Neural cell (in vitro differentiated cells): ENCODE measurements at regions not wholly inside any gene's neighbourhood (a gene's known extent, or its start where the extent isn't known, plus 50 kb on each side); places are given as distances from the start of the nearest gene placed in this dataset.

Experiments
- H2AFZ ChIP-seq: fragments of 200-600, 300-800 bp; sonication (generic), shearing (Covaris generic); 2 replicates; pipeline ENCODE4 v1.6.0; 2014; ENCODE audit warnings: low read depth, mild to moderate bottlenecking, antibody characterized with exemption, low read length, moderate library complexity
- H3F3A ChIP-seq: fragments of 200-600 bp; shearing (Covaris generic); 2 replicates; pipeline ENCODE4 v1.6.1; 2016; ENCODE audit warnings: mild to moderate bottlenecking, moderate library complexity, mixed read lengths, antibody characterized with exemption, low read length; ENCODE audit not compliant: insufficient read depth, poor library complexity, severe bottlenecking
- H3K27ac ChIP-seq: fragments of 200-600, 300-800 bp; sonication (generic), shearing (Covaris generic); 2 replicates; pipeline ENCODE4 v1.5.1; 2014; ENCODE audit warnings: mild to moderate bottlenecking, low read length, moderate library complexity
- H3K27me3 ChIP-seq: fragments of 300-800, 200-600 bp; sonication (generic), shearing (Covaris generic); 2 replicates; pipeline ENCODE4 v1.6.0; 2014; ENCODE audit warnings: mild to moderate bottlenecking, low read depth, low read length, moderate library complexity; ENCODE audit not compliant: insufficient read depth
- H3K36me3 ChIP-seq: fragments of 300-800, 200-600 bp; sonication (generic), shearing (Covaris generic); 2 replicates; pipeline ENCODE4 v1.5.1; 2014; ENCODE audit warnings: mild to moderate bottlenecking, antibody characterized with exemption, low read length, moderate library complexity; ENCODE audit not compliant: insufficient read depth
- H3K4me2 ChIP-seq: fragments of 300-800, 200-600 bp; sonication (generic), shearing (Covaris generic); 2 replicates; pipeline ENCODE4 v1.6.0; 2014; ENCODE audit warnings: mild to moderate bottlenecking, low read length
- H3K4me3 ChIP-seq: fragments of 300-800, 200-600 bp; sonication (generic), shearing (Covaris generic); 2 replicates; pipeline ENCODE4 v1.5.1; 2014; ENCODE audit warnings: mild to moderate bottlenecking, low read length, moderate library complexity
- H3K79me2 ChIP-seq: fragments of 200-600 bp; shearing (Covaris generic); replicated peaks from 2 replicates; pipeline ENCODE4 v1.6.0; 2014; ENCODE audit warnings: mild to moderate bottlenecking, low read length, moderate library complexity; ENCODE audit not compliant: insufficient read depth
- H3K9ac ChIP-seq: fragments of 300-800, 200-600 bp; sonication (generic), shearing (Covaris generic); 2 replicates; pipeline ENCODE4 v1.6.1; 2016; ENCODE audit warnings: mild to moderate bottlenecking, low read length, mixed read lengths
- H3K9me2 ChIP-seq: fragments of 200-600 bp; shearing (Covaris generic); 2 replicates; pipeline ENCODE4 v1.6.1; 2016; ENCODE audit warnings: mild to moderate bottlenecking, low read length, mixed read lengths; ENCODE audit not compliant: insufficient read depth
- H3K9me3 ChIP-seq: fragments of 200-600, 300-800 bp; sonication (generic), shearing (Covaris generic); 2 replicates; pipeline ENCODE4 v1.6.1; 2016; ENCODE audit warnings: mild to moderate bottlenecking, mixed run types, low read length, moderate library complexity, mixed read lengths
- H4K20me1 ChIP-seq: fragments of 200-600 bp; shearing (Covaris generic); 2 replicates; pipeline ENCODE4 v1.6.1; 2016; ENCODE audit warnings: mild to moderate bottlenecking, mixed run types; ENCODE audit not compliant: insufficient read depth
- CTCF ChIP-seq: fragments of 450-650 bp; IDR thresholded peaks from 2 replicates; pipeline ENCODE4 v1.5.1; 2014; ENCODE audit warnings: antibody characterized with exemption, mild to moderate bottlenecking, moderate library complexity; ENCODE audit not compliant: poor library complexity, severe bottlenecking
- EP300 ChIP-seq: fragments of 450-650 bp; conservative IDR thresholded peaks from 2 replicates; pipeline ENCODE4 v1.6.1; 2014; ENCODE audit warnings: antibody characterized with exemption, mild to moderate bottlenecking, moderate library complexity; ENCODE audit not compliant: poor library complexity, severe bottlenecking
- EZH2 ChIP-seq: fragments of 200-600, 300-800 bp; shearing (Covaris generic), sonication (generic); IDR thresholded peaks from 2 replicates; pipeline ENCODE4 v1.6.1; 2014; ENCODE audit warnings: antibody characterized with exemption, low read length, borderline replicate concordance, mild to moderate bottlenecking; ENCODE audit not compliant: insufficient read depth, poor library complexity, severe bottlenecking
- MXI1 ChIP-seq: fragments of 450-650 bp; conservative IDR thresholded peaks from 2 replicates; pipeline ENCODE4 v1.6.1; 2014; ENCODE audit warnings: antibody characterized with exemption, mild to moderate bottlenecking; ENCODE audit not compliant: poor library complexity, severe bottlenecking
- POLR2AphosphoS5 ChIP-seq: IDR thresholded peaks from 2 replicates; pipeline ENCODE4 v1.6.1; 2012
- RAD21 ChIP-seq: fragments of 450-650 bp; conservative IDR thresholded peaks from 2 replicates; pipeline ENCODE4 v1.6.1; 2014; ENCODE audit warnings: antibody characterized with exemption, mild to moderate bottlenecking, moderate library complexity
- REST ChIP-seq: IDR thresholded peaks from 2 replicates; pipeline ENCODE4 v1.6.1; 2012; ENCODE audit warnings: borderline replicate concordance
- SMC3 ChIP-seq: fragments of 450-650 bp; conservative IDR thresholded peaks from 2 replicates; pipeline ENCODE4 v1.6.1; 2014; ENCODE audit warnings: antibody characterized with exemption, mild to moderate bottlenecking, moderate library complexity; ENCODE audit not compliant: poor library complexity
- TAF1 ChIP-seq: IDR thresholded peaks from 2 replicates; pipeline ENCODE4 v1.6.1; 2012; ENCODE audit warnings: low read depth

- Histone ChIP-seq H3K4me3 (no peak overlapping the region), H3K9me2 (no peaks in the 10 kb centered on the region), H3K36me3 (no peaks in the 10 kb centered on the region), H3K4me2 (no peak overlapping the region), H3K9ac (no peak overlapping the region), H4K20me1 (no peaks in the 10 kb centered on the region), H3K9me3 (no peaks in the 10 kb centered on the region), H3K27ac (no peak overlapping the region), H3K79me2 (no peaks in the 10 kb centered on the region), H3K27me3 (no peaks in the 10 kb centered on the region), H2AFZ (no peak overlapping the region), H3F3A (no peaks in the 10 kb centered on the region)
- no peak for TF ChIP-seq SMC3
- no peak for TF ChIP-seq EP300
- no peak for TF ChIP-seq POLR2AphosphoS5
- TF ChIP-seq TAF1 = no peak
- no peak for TF ChIP-seq MXI1
- TF ChIP-seq REST = no peak
- no peak for TF ChIP-seq CTCF
- TF ChIP-seq EZH2 = no peak
- no peak for TF ChIP-seq RAD21
These were observed 321.4 kb upstream of the SLC8A1 start for GRCh38 chr2:40773291-40773690.

DNA sequence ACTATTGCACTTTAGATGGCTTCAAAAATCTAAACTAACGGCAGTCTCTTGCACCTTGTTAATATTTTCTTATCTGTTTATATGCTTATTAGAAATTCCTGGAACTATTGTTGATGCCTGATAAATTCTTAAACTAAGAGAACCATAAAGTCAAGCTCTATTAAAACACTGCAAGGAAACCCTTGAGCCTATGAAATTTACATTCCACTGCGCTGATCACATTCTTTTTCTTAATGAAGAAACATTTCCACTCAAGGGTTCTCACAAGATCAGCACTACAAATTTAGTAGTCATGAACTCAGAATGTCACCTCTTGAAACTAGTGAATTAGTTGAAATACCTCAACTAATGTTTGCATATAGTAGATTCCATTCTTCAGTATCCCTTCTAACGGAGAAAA lies 331.8 kb upstream of the SLC8A1 start:
- Histone ChIP-seq H3K9me3 (no peaks in the 10 kb centered on the region), H3K4me3 (no peak overlapping the region), H2AFZ (no peak overlapping the region), H3K9ac (no peak overlapping the region), H3K27ac (no peak overlapping the region), H3K27me3 (no peaks in the 10 kb centered on the region), H4K20me1 (no peaks in the 10 kb centered on the region), H3K4me2 (no peak overlapping the region), H3K36me3 (no peaks in the 10 kb centered on the region), H3F3A (no peaks in the 10 kb centered on the region), H3K79me2 (no peaks in the 10 kb centered on the region), H3K9me2 (no peaks in the 10 kb centered on the region)
- TF ChIP-seq SMC3 (no peak), MXI1 (no peak), POLR2AphosphoS5 (no peak), EP300 (no peak), EZH2 (no peak), REST (no peak), CTCF (no peak), RAD21 (no peak), TAF1 (no peak)
